Left ventricle myocardium inferior (tissue), 1 donor: ENCODE measurements at regions not wholly inside any gene's neighbourhood (a gene's known extent, or its start where the extent isn't known, plus 50 kb on each side); places are given as distances from the start of the nearest gene placed in this dataset.

Source experiments
- DNase-seq: peaks from one replicate; pipeline ENCODE4 v3.0.0-alpha.2; 2020
- H3K27ac ChIP-seq: fragments of 200-600 bp; replicated peaks from 2 replicates; pipeline ENCODE4 v1.8.0; 2021
- H3K27me3 ChIP-seq: fragments of 200-600 bp; 2 replicates; pipeline ENCODE4 v1.8.0; 2021; ENCODE audit warnings: low read depth
- H3K36me3 ChIP-seq: fragments of 200-600 bp; 2 replicates; pipeline ENCODE4 v1.8.0; 2021
- H3K4me1 ChIP-seq: fragments of 200-600 bp; 2 replicates; pipeline ENCODE4 v1.8.0; 2021
- H3K4me3 ChIP-seq: fragments of 200-600 bp; 2 replicates; pipeline ENCODE4 v1.8.0; 2021; ENCODE audit warnings: mild to moderate bottlenecking, moderate library complexity
- H3K9me3 ChIP-seq: fragments of 200-600 bp; replicated peaks from 2 replicates; pipeline ENCODE4 v1.8.0; 2021
- intact Hi-C: fragments of 100-400 bp; cut with micrococcal nuclease; formaldehyde crosslinking; loops from one replicate; pipeline ENCODE4 v1.11.0; 2022
- TF ChIP-seq, protein P1 (sequence below): fragments of 200-600 bp; IDR thresholded peaks from 2 replicates; pipeline ENCODE4 v1.8.0; 2021; ENCODE audit warnings: antibody characterized with exemption, mild to moderate bottlenecking, borderline replicate concordance
- donor health status: DM: no; HTN: yes; CAD: no; lungs with severe emphysema.

DNA sequence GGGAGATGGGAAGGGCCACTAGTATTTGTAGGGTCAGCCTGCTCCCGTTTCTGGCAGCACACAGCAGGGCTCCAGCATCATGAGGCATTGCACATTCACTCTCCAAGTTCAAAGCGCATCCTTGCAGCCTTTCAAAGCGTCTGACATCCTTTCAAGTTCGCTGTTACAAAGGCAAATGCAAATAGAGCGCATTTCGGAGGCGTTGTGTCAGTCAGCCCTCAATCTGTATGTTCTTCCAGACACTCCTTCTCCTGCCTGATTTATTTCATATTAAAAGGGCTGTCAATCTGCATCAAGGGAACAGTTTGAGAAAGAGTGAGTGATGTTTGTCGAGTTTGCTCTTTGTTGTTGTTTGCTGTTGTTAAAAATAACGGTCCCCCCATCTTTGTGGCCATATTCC lies 188.5 kb downstream of the SNX10 start:
- Histone ChIP-seq H3K27ac (no peak overlapping the region), H3K4me1 (no peaks in the 10 kb centered on the region), H3K27me3 (peaks cover 33% of the 10 kb centered on the region), H3K9me3 (no peaks in the 10 kb centered on the region), H3K4me3 (no peak overlapping the region), H3K36me3 (no peaks in the 10 kb centered on the region)
- intact Hi-C loops = no loop called here
- DNase-seq = no peak
- TF ChIP-seq, protein P1, sequence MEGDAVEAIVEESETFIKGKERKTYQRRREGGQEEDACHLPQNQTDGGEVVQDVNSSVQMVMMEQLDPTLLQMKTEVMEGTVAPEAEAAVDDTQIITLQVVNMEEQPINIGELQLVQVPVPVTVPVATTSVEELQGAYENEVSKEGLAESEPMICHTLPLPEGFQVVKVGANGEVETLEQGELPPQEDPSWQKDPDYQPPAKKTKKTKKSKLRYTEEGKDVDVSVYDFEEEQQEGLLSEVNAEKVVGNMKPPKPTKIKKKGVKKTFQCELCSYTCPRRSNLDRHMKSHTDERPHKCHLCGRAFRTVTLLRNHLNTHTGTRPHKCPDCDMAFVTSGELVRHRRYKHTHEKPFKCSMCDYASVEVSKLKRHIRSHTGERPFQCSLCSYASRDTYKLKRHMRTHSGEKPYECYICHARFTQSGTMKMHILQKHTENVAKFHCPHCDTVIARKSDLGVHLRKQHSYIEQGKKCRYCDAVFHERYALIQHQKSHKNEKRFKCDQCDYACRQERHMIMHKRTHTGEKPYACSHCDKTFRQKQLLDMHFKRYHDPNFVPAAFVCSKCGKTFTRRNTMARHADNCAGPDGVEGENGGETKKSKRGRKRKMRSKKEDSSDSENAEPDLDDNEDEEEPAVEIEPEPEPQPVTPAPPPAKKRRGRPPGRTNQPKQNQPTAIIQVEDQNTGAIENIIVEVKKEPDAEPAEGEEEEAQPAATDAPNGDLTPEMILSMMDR = no peak

DNA sequence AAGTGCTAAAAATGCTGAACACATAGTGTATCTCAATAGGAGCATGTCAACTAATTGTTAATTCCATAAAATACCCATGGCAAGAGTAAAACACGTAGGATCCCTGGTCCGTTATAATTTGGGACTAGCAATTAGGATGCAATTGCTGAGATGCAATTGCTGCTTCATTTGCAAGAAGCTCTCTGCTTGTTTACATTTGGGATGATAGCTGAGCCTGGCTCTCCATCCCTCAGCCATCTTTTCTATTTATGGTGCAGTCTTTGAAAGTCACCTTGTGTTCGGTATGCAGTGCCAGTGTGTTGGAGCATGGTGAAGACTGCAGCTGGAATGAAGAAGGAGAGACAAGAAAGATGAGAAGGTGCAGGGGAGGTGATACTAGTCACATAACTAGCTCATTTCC lies 191.3 kb downstream of the SNX10 start:
- no peaks in the 10 kb centered on the region for H3K36me3 ChIP-seq
- no peaks in the 10 kb centered on the region for H3K4me1 ChIP-seq
- intact Hi-C loops = no loop called here
- no peak overlapping the region for H3K27ac ChIP-seq
- TF ChIP-seq, protein P1 = no peak
- no peaks in the 10 kb centered on the region for H3K9me3 ChIP-seq
- DNase-seq = no peak
- H3K27me3 ChIP-seq = peaks cover 30% of the 10 kb centered on the region
- H3K4me3 ChIP-seq = no peak overlapping the region

DNA sequence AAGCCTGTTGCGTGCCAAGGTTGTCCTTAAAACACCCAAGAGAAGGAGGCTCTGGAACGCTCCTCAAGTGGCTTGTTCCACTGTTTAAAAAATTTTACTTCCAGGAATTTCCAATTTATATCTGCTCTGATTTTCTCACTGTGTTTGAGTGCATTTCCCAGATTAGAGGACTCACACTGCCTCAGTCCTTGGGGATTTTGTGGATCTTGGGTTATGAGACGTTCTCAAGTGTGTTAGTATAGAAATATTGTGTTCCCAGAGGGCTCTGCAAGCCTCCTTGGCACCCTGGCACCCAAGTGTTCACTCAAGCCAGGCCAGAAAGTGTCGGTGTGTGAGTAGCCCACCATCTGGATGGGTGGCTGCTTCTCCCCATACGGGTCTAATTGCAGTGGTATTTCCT lies 192.2 kb downstream of the SNX10 start:
- Histone ChIP-seq H3K9me3 (no peaks in the 10 kb centered on the region), H3K27ac (no peak overlapping the region), H3K36me3 (no peaks in the 10 kb centered on the region), H3K27me3 (peaks cover 30% of the 10 kb centered on the region), H3K4me3 (no peak overlapping the region), H3K4me1 (no peaks in the 10 kb centered on the region)
- DNase-seq = no peak
- TF ChIP-seq, protein P1 = no peak
- intact Hi-C loops = no loop called here

- Histone ChIP-seq H3K27ac (no peak overlapping the region), H3K4me1 (no peaks in the 10 kb centered on the region), H3K4me3 (no peak overlapping the region), H3K36me3 (no peaks in the 10 kb centered on the region), H3K9me3 (no peaks in the 10 kb centered on the region), H3K27me3 (peaks cover 27% of the 10 kb centered on the region)
- DNase-seq = no peak
- intact Hi-C loops = no loop called here
- TF ChIP-seq, protein P1 = no peak
These were observed 193.8 kb downstream of the SNX10 start for GRCh38 chr7:26485367-26485934.

DNA sequence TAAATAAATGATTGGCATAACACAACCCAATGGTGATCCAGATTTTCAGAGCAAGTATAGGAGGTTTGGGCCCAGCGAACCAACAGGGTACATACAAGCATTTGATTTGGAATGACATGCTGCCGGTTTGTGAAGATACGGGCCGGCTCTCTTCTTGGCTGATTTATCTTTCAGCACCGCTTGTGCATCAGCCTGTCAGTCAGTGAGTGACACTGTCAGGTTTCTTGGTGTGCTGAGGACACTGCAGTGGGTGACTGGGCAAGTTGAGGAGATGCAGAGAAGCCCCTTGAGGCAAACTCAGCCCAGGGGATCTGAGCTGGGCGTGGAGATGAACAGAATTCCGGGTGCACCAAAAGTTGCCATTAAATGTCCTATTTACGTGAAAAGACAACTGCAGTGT lies 194.5 kb downstream of the SNX10 start:
- DNase-seq = no peak
- intact Hi-C loops = no loop called here
- no peaks in the 10 kb centered on the region for H3K4me1 ChIP-seq
- no peak overlapping the region for H3K4me3 ChIP-seq
- no peaks in the 10 kb centered on the region for H3K36me3 ChIP-seq
- H3K9me3 ChIP-seq = no peaks in the 10 kb centered on the region
- no peak overlapping the region for H3K27ac ChIP-seq
- peaks cover 27% of the 10 kb centered on the region for H3K27me3 ChIP-seq
- TF ChIP-seq, protein P1 = no peak
